DMS153 (cell line): ENCODE measurements at regions not wholly inside any gene's neighbourhood (a gene's known extent, or its start where the extent isn't known, plus 50 kb on each side); places are given as distances from the start of the nearest gene placed in this dataset.

Experiments used
- DNase-seq: peaks from one replicate; lab custom pipeline; 2025; lab: John Stamatoyannopoulos, UW

DNA sequence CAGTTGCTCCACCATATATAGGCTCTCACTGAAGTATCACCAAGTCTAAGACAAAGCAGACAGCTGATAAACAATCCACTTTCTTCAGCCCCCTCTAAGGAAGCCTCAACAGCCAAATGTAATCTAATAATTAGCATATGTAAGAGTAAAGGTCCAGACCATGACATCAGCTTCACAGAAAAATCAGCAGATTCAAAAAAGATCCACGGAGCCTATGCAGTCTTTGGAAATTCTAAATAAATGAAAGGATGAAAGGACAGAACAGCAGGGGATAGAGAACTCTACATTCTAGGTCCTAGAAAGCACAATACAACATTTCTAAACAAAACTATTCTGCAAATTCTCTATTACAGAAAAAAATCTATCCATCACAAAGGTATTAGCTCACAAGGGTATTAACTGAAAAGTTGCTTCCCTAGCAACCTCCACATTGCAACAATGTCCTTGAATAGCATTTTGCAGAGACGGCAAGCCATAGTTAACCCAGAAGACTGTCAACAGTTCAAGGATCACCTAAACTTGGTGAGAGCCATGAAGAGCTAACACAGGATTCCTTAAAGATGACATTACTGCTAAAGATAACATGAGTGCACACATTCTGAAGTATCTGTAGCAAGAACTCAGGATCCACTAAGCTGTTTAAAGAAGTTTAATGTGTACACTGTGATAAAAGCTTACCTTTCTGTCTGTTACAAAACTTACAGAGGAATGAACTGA lies 74.3 kb downstream of the SIPA1L2 start:
- DNase-seq = no peak

DNA sequence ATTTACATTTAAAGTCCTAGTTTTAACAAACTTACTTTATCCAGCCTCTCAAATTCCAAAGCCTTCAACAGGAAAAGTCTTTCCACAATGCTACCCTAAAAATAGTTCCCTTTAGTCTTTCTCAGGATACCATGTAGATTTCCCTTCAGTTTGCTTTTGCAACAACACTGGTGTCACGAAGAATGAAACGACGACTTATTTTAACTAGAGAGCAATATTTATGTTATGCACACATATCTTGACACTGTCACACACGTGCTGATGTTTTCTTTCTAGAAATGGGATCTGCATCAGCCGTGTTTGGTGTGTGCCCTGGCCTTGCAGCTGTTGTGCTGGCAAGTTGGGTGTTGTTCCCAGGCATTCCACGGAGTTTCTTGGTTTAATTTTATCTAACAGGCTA lies 75.5 kb downstream of the SIPA1L2 start:
- DNase-seq = no peak

DNA sequence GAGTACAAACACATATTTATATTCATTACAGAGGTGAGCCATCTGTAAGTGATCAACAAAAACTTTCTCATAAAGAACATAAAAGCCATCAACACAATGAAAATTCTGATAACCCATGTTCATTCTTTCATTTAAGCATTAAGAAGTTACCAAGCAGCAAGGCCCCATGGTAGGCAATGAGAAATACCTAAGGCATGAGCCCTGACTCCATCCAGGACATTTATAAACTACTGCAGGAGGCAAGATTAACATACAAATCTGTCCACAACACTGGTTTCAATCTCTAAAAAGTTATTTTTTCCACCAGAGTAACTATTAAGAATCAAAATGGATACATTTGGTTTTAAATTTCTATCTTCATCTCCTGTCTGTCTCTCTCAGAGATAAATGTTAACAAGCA lies 76.1 kb downstream of the SIPA1L2 start:
- DNase-seq = no peak

DNA sequence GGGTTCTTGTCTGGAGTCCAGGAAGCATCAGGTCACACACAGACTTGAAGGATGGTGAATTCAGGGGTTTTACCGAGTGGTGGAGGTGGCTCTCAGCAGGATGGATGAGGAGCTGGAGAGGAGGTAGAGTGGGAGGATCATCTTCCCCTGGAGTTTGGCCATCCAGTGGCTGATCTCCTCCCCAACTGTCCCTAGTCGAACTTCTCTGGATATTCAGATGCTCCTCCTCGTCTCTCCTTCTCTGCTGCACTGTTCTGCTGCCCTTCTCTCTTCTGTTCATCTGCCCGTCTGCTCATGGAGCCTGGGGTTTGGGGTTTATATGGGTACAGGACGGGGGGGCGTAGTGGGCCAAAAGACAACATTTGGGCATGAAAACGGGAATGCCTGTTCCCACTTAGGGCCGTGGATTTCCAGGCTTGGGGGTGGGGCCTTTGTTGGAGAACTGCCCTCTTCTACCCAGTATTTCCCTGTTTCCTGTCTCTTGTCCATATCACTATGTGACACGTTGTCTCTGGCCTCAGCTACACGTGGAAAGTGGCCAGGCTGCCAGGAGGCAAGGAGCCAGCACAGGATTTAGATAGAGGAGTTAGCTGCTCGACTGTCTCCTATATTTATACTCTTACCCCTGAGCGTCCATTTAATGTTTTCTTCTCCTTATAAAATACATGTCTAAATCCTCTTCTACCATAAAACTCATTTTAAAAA lies 76.7 kb downstream of the SIPA1L2 start:
- DNase-seq = no peak

DNA sequence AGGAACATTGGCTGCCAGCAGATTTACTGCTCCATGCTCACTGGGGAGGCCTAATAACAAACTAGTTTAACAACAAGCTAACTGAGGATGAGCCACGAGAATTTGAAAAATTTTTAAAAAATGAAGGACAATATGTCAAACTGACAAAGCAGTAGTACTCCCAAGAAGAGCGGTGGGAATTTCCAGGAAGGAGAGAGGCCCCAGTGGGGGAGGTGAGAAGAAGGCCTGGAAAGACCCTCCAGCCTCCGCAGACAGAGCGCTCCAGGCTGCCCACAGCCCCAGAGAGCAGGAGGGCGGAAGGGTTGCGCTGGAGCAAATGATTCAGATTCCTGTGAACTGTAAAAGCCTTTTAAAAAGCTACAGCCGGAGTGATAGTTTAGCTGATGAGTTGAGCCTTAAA lies 78.5 kb downstream of the SIPA1L2 start:
- DNase-seq = no peak

DNA sequence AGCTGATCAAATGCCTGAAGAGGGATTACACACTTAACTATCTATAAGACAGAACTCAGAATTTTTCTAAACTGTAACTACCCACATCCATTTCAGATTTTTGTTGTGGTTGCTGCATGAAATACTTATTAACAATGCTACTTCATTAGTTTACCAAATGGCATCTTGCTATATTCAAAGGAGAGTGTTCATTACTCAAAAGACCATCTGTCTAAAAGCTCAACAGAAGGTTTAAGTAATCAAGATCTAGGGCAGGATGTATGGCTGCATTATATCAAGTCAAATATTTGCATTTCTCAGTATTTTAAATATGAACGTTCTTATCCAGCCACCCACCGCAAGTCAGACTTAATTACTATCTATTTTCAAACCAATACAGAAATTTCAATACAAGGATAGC lies 79.9 kb downstream of the SIPA1L2 start:
- DNase-seq = no peak

DNA sequence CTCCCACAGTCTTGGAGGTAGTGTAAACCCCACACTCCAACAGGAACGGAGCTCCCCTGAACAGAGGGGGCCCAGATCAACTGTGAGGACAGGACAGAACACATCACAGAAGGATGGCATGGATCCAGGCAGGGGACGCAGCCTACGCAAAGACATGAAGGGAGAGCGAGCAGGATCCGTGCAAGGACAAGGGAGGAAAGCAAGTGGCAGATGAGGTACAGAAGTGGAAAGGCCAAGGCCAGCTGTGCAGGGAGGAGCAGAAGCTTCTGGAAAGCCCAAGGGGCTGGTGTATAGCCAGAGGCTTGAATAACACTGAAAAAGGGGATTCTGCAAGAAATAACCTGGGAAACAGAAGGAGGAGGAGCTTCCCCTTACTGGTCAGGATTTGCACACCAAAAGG lies 81.2 kb downstream of the SIPA1L2 start:
- no peak for DNase-seq

DNA sequence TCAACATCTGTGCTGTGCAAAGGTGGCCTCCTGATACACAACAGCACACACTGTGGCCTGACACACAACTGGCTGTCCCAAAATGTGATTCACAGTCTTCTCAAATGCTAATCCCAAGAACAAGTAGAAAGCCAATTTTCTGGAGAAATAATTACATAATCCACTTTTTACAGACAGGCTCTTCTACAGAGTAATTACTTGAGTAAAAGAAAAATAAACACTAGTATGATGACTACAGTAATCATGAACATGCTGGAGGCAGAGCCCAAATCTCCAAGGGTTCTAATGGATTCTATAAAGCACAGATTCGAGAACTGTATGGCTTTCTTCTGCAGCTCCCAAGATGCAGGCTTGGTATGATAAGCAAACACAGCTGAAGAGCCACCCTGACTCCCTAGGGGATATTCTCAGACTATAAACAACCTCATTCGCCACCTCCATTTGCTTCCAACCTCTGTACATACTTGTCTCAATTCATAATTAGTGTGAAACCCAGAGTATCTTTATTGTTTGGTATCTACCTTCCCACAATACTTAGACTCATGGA lies 81.9 kb downstream of the SIPA1L2 start:
- DNase-seq = no peak

DNA sequence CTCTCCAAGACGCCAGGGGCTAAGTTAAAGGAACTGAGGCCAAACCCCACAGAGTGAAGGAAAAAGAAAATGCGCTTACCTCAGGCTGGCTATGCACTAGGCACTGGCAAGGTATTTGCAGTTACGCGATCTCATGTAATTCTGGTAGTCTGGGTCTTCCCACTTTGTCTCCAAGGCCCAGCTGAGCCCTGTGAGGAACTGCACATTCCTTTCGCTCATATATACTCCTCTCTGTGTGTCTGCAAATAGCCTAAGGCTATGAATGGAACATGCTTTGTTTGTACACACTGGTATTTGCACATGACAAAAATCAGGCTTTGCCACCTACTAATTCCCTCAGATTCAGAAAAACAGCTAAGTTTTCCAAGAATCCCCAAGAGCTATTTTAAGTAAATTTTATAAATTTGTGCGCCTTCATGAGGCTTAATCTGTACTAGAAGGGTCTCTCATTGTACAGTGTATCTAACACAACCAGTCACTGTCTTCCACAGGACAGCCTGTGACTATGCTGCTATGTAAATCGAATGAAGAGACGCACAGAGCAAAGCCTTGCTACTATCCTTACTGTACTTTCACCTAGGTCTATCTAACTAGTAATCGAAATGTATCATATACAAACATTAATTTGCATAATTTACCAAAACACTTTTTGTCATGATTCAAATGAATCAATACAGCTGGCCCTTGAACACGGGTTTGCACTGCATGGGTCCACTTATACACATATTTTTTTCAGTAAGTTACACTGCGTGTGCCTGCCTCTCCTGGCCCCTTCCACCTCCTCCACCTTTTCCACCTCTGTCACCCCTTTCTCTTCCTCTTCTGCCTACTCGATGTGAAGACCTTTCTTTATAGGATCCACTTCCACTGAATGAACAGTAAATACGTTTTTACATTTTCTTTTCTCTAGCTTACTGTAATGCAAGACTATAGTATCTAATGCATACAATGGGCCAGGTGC lies 87.0 kb downstream of the SIPA1L2 start:
- DNase-seq = no peak

DNA sequence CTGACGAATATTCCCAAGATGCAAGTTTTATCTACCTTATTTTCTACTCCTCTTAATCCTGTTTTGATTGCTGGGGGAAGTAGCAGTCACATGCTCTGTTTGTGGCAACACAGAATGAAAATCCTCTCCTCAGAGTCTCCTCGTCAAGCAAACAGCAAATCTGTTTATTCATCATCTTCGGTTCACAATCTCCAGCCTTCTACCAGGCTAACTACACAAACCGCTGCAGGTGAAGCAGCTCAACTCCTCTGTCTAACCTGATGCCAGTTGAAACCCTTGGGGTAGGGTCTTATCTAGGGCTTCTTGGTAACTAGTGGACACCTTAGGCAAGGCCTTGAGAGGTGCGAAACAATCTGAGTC lies 91.0 kb downstream of the SIPA1L2 start:
- DNase-seq = no peak

DNA sequence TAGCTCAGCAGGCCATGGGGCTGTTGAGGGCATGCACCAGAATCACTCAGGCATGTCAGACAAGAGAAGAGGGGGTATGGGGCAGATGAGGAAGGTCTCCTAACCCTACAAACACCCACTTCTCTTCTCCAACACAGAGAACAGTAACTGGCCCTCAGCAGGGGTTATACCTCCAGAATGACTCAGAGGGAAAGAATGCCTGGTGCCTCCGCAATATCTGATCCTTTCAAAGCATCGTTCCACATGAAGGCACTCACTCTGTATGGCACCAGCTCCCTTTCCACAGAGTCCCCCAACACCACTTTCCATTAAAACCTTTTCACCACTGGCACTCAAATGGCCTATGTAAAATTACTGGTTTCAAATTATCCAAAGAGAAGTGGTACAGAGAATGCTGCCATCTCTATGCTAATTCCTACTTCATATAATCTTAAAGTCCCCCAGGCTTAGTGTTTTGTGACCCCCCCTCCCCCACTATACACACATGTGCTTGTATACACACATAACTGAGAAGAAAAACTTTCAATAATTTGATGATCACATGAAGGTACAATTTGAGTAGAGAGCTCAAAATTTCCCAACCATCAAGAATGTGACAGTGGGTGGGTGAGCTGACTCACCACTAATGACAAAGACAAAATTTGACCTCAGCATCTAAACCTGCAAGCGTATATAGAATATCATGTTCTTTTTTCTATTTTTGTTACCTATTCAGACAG lies 91.5 kb downstream of the SIPA1L2 start:
- no peak for DNase-seq

DNA sequence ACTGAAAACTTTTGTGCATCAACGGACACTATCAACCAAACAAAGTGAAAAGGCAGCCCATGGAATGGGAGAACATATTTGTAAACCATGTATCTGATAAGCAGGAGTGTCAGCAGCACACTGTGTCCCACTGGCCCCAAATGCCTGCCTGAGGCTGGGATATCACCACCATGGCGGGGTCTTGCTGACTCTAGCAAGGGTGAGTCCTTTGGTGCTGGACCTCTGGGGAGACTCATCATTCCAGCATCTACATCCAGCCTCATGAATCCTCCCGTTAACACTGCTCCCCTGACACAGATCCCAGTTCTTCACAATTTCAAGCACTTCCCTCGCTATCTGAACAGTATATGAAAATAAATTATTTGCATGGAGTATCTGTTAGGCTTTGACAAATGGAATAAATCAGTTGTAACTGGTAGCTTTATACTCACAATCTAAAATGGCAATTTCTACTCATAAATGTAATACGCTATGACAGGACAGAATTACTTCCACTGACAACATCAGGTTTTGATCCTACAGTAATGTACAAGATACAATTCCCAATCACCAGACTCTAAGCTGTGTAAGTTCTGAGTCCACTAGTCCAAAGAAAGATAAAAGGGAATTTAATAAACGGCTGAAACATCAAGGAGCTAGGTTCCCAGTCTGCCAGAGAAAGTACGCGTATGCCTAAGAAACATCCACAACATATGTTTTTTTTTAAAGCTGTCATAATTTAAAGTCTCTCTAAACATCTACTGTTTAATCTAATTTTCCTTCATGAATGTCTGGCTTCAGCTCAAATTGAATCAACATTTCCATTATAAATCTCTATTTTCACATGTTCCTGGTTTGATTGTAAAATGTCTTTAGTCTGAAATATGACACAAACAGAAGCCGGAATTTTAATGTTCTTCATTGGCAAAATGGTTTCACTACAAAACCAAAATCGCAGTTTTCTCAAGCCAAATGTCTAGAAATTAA lies 95.1 kb downstream of the SIPA1L2 start:
- DNase-seq = no peak

DNA sequence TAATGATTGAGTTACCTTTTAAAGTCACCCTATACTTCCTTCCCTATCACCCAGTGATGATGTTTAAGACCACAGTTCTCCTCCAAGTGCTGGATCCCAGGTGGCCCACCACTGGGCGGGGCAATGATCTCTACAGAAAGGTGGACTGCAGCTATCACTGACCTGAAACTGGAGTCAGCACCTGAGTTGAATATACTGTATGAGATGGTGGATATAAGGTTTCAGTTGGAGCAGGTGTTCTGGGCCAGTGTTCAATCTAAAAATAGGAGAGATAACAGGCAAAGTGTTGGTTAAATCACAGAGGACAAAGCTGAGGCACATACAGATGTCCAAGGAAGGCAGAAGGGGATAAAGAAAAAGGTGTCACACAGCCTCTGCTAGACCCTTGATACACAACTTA lies 96.6 kb downstream of the SIPA1L2 start:
- DNase-seq = no peak

DNA sequence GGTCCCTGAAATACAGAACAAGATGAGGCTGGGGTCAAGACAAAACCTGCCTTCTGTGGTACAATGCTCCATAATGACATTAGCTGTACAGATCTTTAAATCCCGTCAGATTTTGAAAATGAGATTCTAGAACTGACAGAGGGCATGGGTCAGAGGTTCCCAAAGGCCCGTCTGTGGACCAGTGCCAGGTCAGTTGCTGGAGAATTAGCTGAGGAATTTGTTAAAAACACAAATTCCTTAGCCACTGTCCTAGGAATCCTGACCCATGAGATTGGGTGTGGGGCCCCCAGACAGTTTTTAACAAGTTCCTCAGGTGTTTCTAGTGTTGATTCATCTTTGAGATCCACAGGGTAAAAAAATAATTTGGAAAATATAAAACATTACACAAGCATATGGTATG lies 97.0 kb downstream of the SIPA1L2 start:
- no peak for DNase-seq

DNA sequence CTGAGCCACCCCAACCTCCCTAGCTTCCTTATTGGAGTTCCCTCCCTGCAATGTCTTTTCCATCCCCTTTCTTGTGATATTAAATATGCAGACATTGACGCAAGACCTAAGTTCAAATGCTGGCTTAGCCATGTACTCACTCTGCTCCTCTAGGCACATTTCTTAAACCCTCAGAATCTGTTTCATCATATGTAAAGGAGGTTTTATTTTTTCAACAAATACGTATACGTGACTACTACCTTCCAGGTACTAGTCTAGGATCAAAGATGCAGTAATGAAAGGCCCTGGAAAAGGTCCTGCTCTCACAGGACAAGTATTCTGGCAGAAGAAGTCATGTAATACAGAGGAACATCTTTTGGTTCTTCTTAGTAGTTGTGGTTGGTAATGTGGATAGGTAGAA lies 98.6 kb downstream of the SIPA1L2 start:
- no peak for DNase-seq

DNA sequence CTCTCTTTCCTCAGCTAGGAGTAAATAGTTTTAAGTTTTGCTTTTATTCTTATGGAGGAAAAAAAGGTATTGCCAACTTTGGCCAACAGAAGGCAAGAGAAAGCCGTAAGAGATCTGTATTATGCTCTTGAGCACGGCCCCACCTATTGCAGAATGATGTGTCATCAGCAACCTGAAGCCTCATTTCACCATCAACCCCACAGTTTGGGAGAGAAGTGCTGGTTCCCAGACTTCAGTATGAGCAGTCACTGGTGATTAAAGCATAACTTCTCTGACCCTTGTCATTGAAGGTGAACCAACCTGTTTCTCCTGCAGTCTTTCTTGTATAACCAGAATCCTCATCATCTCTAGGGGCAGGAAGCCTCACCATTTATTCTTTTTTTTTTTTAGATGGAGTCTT lies 100.2 kb downstream of the SIPA1L2 start:
- DNase-seq = no peak

DNA sequence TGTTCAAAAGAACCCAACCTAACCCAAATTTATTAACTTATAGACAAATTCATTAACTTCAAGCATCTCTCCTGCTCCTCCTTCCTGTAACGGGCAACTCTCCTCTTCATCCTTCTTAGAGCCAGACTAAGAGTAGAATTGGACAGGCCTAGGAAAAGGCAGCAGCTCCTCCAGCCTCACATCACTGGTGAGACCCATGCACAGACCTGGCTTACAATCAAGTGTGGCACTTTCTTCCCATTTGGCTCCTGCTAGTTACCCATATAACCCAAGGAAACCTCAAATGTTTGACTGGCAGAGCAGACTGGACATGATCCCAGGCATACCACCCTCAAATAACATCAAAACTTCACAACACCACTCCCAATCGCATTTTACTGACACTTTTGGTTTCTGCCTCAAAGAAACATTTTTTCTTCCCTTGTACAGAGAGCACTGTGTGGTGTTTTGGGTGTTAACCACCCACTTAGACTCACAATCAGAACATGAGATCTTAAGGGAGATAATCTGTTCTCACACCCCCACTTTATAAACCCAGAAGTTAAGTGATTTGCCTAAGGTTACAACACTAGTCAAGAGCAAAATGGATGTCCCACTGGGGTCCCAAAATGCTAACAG lies 101.4 kb downstream of the SIPA1L2 start:
- DNase-seq = no peak

DNA sequence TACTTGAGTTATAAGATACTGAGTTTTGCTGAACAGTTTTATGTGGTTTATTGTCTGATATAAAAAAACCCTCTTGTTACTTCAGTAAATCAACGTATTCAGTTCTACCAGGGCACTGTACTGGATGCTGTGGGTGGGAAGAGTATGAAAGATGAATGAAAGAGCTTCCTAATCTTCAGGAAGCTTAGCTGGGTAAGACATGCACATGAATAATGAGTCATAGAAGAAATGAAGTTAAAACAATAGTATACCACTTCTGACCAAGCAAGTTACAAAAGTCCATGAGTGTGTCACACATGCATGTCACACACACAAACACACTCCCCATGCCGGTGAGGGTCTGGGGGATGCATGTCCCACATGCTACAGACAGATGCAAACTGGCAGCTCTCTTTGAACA lies 105.9 kb downstream of the SIPA1L2 start:
- DNase-seq = no peak

DNA sequence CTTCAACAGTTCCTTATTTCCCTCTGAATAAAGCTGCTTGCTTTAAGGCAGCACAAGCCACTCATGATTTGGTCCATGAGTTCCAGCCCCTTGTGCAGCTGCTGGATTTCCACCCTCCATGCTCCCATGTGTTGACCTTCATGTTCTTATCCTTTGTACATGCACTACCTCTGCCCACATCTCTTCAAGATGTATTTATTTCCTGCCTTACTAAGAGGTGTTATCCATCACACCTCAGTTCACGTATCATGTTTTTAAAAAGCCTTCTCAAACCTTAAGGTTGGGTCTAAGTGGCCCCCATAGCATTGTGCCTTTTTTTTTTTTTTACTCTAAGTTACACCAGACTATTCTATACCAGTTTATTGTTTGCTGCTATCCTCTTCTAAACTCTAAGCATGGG lies 107.7 kb downstream of the SIPA1L2 start:
- no peak for DNase-seq

DNA sequence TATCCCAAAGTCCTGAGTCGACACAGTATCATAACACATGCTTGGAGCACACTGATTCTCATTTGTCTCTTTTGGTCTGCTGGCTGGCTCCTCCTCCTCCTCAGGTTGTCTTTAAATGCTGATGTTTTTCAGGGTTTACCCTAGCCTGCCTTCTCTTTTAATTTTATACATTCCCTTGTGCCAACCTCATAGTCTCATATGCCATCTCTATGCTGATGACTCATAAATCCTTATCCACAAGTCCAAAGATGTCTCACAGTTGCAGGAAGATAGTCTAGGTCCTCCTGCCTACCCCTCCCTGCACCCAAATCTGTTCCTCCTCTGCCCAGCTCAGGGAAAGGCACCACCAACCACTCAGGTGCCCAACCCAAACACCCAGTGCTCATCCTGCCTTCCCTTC lies 108.3 kb downstream of the SIPA1L2 start:
- DNase-seq = no peak
